22Rv1 (cell line): ENCODE measurements at regions not wholly inside any gene's neighbourhood (a gene's known extent, or its start where the extent isn't known, plus 50 kb on each side); places are given as distances from the start of the nearest gene placed in this dataset.

ENCODE experiments used
- ZFX ChIP-seq: fragments of 450-650 bp; IDR thresholded peaks from 2 replicates; pipeline ENCODE4 v1.6.1; 2017; ENCODE audit warnings: antibody characterized with exemption, borderline replicate concordance
- TF ChIP-seq, protein P1 (sequence below): fragments of 450-650 bp; IDR thresholded peaks from 2 replicates; pipeline ENCODE4 v1.5.1; 2017; ENCODE audit warnings: mild to moderate bottlenecking

DNA sequence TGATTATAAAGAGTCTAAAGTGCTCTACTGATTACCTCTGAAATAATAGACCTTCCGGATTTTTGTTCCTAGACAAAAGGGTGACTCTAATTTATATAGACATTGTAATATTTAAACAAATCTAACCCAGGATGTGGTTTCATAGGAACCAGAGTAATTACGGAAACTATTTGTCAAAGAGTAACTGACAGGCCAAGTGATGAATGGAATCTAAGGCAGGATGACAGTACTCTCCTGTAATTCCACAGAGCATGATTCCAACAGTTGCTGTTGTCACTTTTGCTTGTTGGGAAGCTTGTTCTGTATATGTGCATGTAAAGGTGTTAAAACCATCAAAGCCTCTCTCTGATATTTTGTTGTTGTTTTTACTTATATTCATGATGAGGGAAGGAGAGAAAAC, 1141.0 kb downstream of the IGSF11 start:
- TF ChIP-seq, protein P1, sequence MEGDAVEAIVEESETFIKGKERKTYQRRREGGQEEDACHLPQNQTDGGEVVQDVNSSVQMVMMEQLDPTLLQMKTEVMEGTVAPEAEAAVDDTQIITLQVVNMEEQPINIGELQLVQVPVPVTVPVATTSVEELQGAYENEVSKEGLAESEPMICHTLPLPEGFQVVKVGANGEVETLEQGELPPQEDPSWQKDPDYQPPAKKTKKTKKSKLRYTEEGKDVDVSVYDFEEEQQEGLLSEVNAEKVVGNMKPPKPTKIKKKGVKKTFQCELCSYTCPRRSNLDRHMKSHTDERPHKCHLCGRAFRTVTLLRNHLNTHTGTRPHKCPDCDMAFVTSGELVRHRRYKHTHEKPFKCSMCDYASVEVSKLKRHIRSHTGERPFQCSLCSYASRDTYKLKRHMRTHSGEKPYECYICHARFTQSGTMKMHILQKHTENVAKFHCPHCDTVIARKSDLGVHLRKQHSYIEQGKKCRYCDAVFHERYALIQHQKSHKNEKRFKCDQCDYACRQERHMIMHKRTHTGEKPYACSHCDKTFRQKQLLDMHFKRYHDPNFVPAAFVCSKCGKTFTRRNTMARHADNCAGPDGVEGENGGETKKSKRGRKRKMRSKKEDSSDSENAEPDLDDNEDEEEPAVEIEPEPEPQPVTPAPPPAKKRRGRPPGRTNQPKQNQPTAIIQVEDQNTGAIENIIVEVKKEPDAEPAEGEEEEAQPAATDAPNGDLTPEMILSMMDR: no peak
- TF ChIP-seq ZFX: no peak
